ENCODE measurements at regions not wholly inside any gene's neighbourhood (a gene's known extent, or its start where the extent isn't known, plus 50 kb on each side); places are given as distances from the start of the nearest gene placed in this dataset.

GRCh38 chr13:85241060-85241459, 558.2 kb downstream of the SLITRK6 start:
- Histone ChIP-seq H3K36me3 (no peaks in the 10 kb centered on the region), H3K4me3 (no peak overlapping the region), H3K27ac (no peak overlapping the region), H3K27me3 (no peaks in the 10 kb centered on the region), H3K4me1 (no peaks in the 10 kb centered on the region), H3K9me3 (no peaks in the 10 kb centered on the region)
- 32 to 37% methylated on average over 2 of the region's 2 CpGs for WGBS, 2 donors (ENCODE audit: low coverage in 1 of 2)
- no peak for TF ChIP-seq CTCF (IDR thresholded peaks at IDR 0.05)
- no peak for TF ChIP-seq POLR2AphosphoS5 (IDR thresholded peaks at IDR 0.05)
- TF ChIP-seq EP300 (IDR thresholded peaks at IDR 0.05): no peak
- no peak for TF ChIP-seq POLR2A (IDR thresholded peaks at IDR 0.05)
- no peak for ATAC-seq

- Histone ChIP-seq H3K9me3 (no peaks in the 10 kb centered on the region), H3K4me3 (no peak overlapping the region), H3K27me3 (no peaks in the 10 kb centered on the region), H3K27ac (no peak overlapping the region), H3K36me3 (no peaks in the 10 kb centered on the region), H3K4me1 (no peaks in the 10 kb centered on the region)
- ATAC-seq: no peak
- TF ChIP-seq EP300 (IDR thresholded peaks at IDR 0.05) (no peak), POLR2AphosphoS5 (IDR thresholded peaks at IDR 0.05) (no peak), POLR2A (IDR thresholded peaks at IDR 0.05) (no peak), CTCF (IDR thresholded peaks at IDR 0.05) (no peak)
- whole genome bisulfite sequencing, 2 donors (ENCODE audit: low coverage in 1 of 2): 78 to 80% methylated on average over 1 of the region's 1 CpG
These were observed 562.8 kb downstream of the SLITRK6 start for GRCh38 chr13:85236413-85236812.

GRCh38 chr13:85230691-85231093, 568.5 kb downstream of the SLITRK6 start:
- Histone ChIP-seq H3K27ac (no peak overlapping the region), H3K4me3 (no peak overlapping the region), H3K27me3 (no peaks in the 10 kb centered on the region), H3K9me3 (no peaks in the 10 kb centered on the region), H3K4me1 (no peaks in the 10 kb centered on the region), H3K36me3 (no peaks in the 10 kb centered on the region)
- 29 to 48% methylated on average over 4 of the region's 4 CpGs for WGBS, 2 donors (ENCODE audit: low coverage in 1 of 2)
- TF ChIP-seq POLR2A (IDR thresholded peaks at IDR 0.05): no peak
- no peak for TF ChIP-seq EP300 (IDR thresholded peaks at IDR 0.05)
- no peak for TF ChIP-seq CTCF (IDR thresholded peaks at IDR 0.05)
- TF ChIP-seq POLR2AphosphoS5 (IDR thresholded peaks at IDR 0.05): no peak
- ATAC-seq: no peak

GRCh38 chr13:85228692-85229091, 570.5 kb downstream of the SLITRK6 start:
- H3K4me1 ChIP-seq: peaks cover 0 to 7% (median 0%) of the 10 kb centered on the region in 3 donors
- no peaks in the 10 kb centered on the region for H3K36me3 ChIP-seq
- TF ChIP-seq CTCF (IDR thresholded peaks at IDR 0.05) (no peak), POLR2AphosphoS5 (IDR thresholded peaks at IDR 0.05) (no peak), EP300 (IDR thresholded peaks at IDR 0.05) (no peak), POLR2A (IDR thresholded peaks at IDR 0.05) (no peak)
- no peaks in the 10 kb centered on the region for H3K9me3 ChIP-seq
- no peak for ATAC-seq
- 100% methylated on average over 2 of the region's 2 CpGs for WGBS, 2 donors (ENCODE audit: low coverage in 1 of 2)
- no peaks in the 10 kb centered on the region for H3K27me3 ChIP-seq
- no peak overlapping the region for H3K4me3 ChIP-seq
- no peak overlapping the region for H3K27ac ChIP-seq

- H3K4me3 ChIP-seq: no peak overlapping the region
- TF ChIP-seq POLR2AphosphoS5 (IDR thresholded peaks at IDR 0.05) (no peak), CTCF (IDR thresholded peaks at IDR 0.05) (no peak), EP300 (IDR thresholded peaks at IDR 0.05) (no peak), POLR2A (IDR thresholded peaks at IDR 0.05) (no peak)
- H3K27me3 ChIP-seq: no peaks in the 10 kb centered on the region
- 19 to 28% methylated on average over 4 of the region's 4 CpGs for WGBS, 2 donors (ENCODE audit: low coverage in 1 of 2)
- peaks cover 0 to 10% (median 0%) of the 10 kb centered on the region in 3 donors for H3K4me1 ChIP-seq
- no peaks in the 10 kb centered on the region for H3K9me3 ChIP-seq
- H3K27ac ChIP-seq: no peak overlapping the region
- no peak for ATAC-seq
- H3K36me3 ChIP-seq: no peaks in the 10 kb centered on the region
These were observed 575.1 kb downstream of the SLITRK6 start for GRCh38 chr13:85223883-85224656.
